GM23338 (cell line): ENCODE measurements at regions not wholly inside any gene's neighbourhood (a gene's known extent, or its start where the extent isn't known, plus 50 kb on each side); places are given as distances from the start of the nearest gene placed in this dataset.

Experiments used
- ATAC-seq: fragments of 200-7000 bp; cut with Tn5 transposase; 3 replicates; pipeline ENCODE4 v1.9.1; 2020
- DNase-seq: peaks from one replicate; pipeline ENCODE4 v3.0.0-alpha.2; 2015; ENCODE audit warnings: low spot score
- H2AFZ ChIP-seq: fragments of 200-600 bp; sonication (generic); 2 replicates; pipeline ENCODE4 v1.8.0; 2016; ENCODE audit warnings: antibody characterized with exemption, mild to moderate bottlenecking, moderate library complexity
- H3F3A ChIP-seq: fragments of 200-600 bp; sonication (generic); replicated peaks from 2 replicates; pipeline ENCODE4 v1.8.0; 2017; ENCODE audit warnings: antibody characterized with exemption, mixed run types, low read depth
- H3K27ac ChIP-seq: fragments of 200-600 bp; sonication (generic); 2 replicates; pipeline ENCODE4 v1.6.1; 2016; ENCODE audit warnings: low read depth
- H3K27me3 ChIP-seq: fragments of 200-600 bp; sonication (generic); 2 replicates; pipeline ENCODE4 v1.8.0; 2016; ENCODE audit warnings: mild to moderate bottlenecking, mixed run types, moderate library complexity; ENCODE audit not compliant: insufficient read depth
- H3K36me3 ChIP-seq: fragments of 200-600 bp; sonication (generic); 2 replicates; pipeline ENCODE4 v1.8.0; 2016; ENCODE audit warnings: mild to moderate bottlenecking; ENCODE audit not compliant: insufficient read depth
- H3K4me1 ChIP-seq: fragments of 200-600 bp; sonication (generic); 2 replicates; pipeline ENCODE4 v1.8.0; 2016; ENCODE audit warnings: mild to moderate bottlenecking, moderate library complexity; ENCODE audit not compliant: insufficient read depth
- H3K4me2 ChIP-seq: fragments of 200-600 bp; sonication (generic); 2 replicates; pipeline ENCODE4 v1.7.1; 2017; ENCODE audit warnings: mixed run types
- H3K4me3 ChIP-seq: fragments of 200-600 bp; sonication (generic); 2 replicates; pipeline ENCODE4 v1.6.1; 2016; ENCODE audit warnings: mixed run types
- H3K79me2 ChIP-seq: fragments of 200-600 bp; sonication (generic); replicated peaks from 2 replicates; pipeline ENCODE4 v1.8.0; 2017; ENCODE audit warnings: mild to moderate bottlenecking; ENCODE audit not compliant: insufficient read depth
- H3K9me2 ChIP-seq: fragments of 200-600 bp; sonication (generic); 2 replicates; pipeline ENCODE4 v1.8.0; 2017; ENCODE audit not compliant: insufficient read depth
- H4K20me1 ChIP-seq: fragments of 200-600 bp; sonication (generic); replicated peaks from 2 replicates; pipeline ENCODE4 v1.8.0; 2017; ENCODE audit warnings: mild to moderate bottlenecking; ENCODE audit not compliant: insufficient read depth
- H3K27ac Mint-ChIP-seq: 2 replicates; pipeline ENCODE4 v1.8.0; 2020; ENCODE audit warnings: inconsistent platforms, mild to moderate bottlenecking, moderate library complexity, mixed read lengths
- H3K27me3 Mint-ChIP-seq: 3 replicates; pipeline ENCODE4 v1.8.0; 2022; ENCODE audit warnings: low read depth, mild to moderate bottlenecking, moderate library complexity, mixed read lengths, inconsistent platforms; ENCODE audit not compliant: insufficient read depth, poor library complexity
- H3K36me3 Mint-ChIP-seq: 3 replicates; pipeline ENCODE4 v1.8.0; 2021; ENCODE audit warnings: low read depth, mild to moderate bottlenecking, inconsistent platforms, moderate library complexity, mixed read lengths
- H3K4me1 Mint-ChIP-seq: 3 replicates; pipeline ENCODE4 v1.8.0; 2020; ENCODE audit warnings: mild to moderate bottlenecking, inconsistent platforms, mixed read lengths
- H3K4me3 Mint-ChIP-seq: 3 replicates; pipeline ENCODE4 v1.8.0; 2021; ENCODE audit warnings: moderate library complexity, mild to moderate bottlenecking, inconsistent platforms, mixed read lengths
- H3K9me3 Mint-ChIP-seq: 3 replicates; pipeline ENCODE4 v1.8.0; 2020; ENCODE audit warnings: moderate library complexity, mild to moderate bottlenecking, inconsistent platforms, mixed read lengths
- CREB1 ChIP-seq: fragments of 250-450 bp; sonication (Bioruptor Pico); IDR thresholded peaks from 2 replicates; pipeline ENCODE4 v1.5.0; 2020; ENCODE audit warnings: low read depth, mild to moderate bottlenecking, moderate library complexity
- CTCF ChIP-seq, 2 experiments: fragments of 200-600 bp in 1 of 2; sonication (generic) in 1 of 2; conservative IDR thresholded peaks; 2 replicates each; pipeline versions ENCODE4 v1.5.1 to v1.6.1; 2016 to 2017; ENCODE audit warnings: antibody characterized with exemption in 2 of 2, low read depth in 2 of 2, mild to moderate bottlenecking in 2 of 2, moderate library complexity in 1 of 2
- ETS1 ChIP-seq: IDR thresholded peaks from 2 replicates; pipeline ENCODE4 v1.6.1; 2016; ENCODE audit warnings: antibody characterized with exemption
- EZH2 ChIP-seq: fragments of 200-600 bp; sonication (generic); IDR thresholded peaks from one replicate; pipeline ENCODE4 v1.8.0; 2017; ENCODE audit warnings: antibody characterized with exemption, mild to moderate bottlenecking, low read depth; ENCODE audit not compliant: unreplicated experiment
- EZH2phosphoT487 ChIP-seq: fragments of 200-600 bp; sonication (generic); IDR thresholded peaks from one replicate; pipeline ENCODE4 v1.8.1; 2018; ENCODE audit warnings: antibody characterized with exemption; ENCODE audit not compliant: unreplicated experiment
- JUNB ChIP-seq: IDR thresholded peaks from one replicate; pipeline ENCODE4 v1.6.1; 2016; ENCODE audit warnings: antibody characterized with exemption; ENCODE audit not compliant: unreplicated experiment
- NANOG ChIP-seq: IDR thresholded peaks from 2 replicates; pipeline ENCODE4 v1.6.1; 2016; ENCODE audit warnings: antibody characterized with exemption, borderline replicate concordance
- REST ChIP-seq: IDR thresholded peaks from one replicate; pipeline ENCODE4 v1.6.1; 2018; ENCODE audit warnings: antibody characterized with exemption; ENCODE audit not compliant: unreplicated experiment
- STAT1 ChIP-seq: IDR thresholded peaks from one replicate; pipeline ENCODE4 v1.6.1; 2016; ENCODE audit warnings: antibody characterized with exemption; ENCODE audit not compliant: unreplicated experiment
- ZNF331 ChIP-seq: fragments of 250-450 bp; sonication (Bioruptor Pico); IDR thresholded peaks from 2 replicates; pipeline ENCODE4 v1.5.0; 2020; ENCODE audit warnings: low read depth, mild to moderate bottlenecking, moderate library complexity
- ZNF462 ChIP-seq: fragments of 250-450 bp; sonication (Bioruptor Pico); IDR thresholded peaks from 2 replicates; pipeline ENCODE4 v1.5.0; 2020; ENCODE audit warnings: mild to moderate bottlenecking, moderate library complexity

DNA sequence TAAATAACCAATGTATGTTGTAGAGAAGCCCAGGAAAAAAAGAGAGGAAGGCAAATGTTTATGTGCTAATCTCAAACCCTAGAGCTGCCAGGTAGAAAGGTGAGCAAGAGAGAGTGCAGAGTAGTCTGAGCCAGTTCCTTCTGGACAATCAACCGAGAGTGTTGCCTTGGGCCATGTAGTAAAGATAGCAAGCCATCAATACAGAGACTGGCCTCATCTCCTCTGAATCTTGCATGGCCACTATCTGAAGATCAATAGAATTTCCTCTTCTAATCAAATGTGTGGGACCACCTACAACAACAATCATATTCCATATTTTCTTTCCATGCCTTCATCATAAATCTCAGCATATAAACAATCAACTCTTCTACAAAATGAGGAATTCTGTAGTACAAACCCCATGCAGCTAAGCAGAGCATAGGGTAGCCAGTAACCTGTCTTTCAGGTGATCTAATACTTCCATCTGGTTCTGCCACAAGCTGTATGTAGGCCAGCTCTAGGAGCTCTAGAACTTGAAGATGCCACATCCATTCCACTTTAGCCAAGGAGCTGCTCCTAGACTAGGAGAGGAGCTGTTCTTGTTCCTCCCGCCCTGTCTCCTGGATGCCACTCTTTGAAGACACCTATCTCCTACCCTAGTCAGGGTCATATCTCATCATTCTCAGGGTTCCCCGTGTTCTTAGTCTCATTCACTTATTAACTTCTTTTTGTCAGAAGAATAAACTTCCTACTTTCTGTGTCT is 75.8 kb upstream of the SLC38A4 start:
- Histone ChIP-seq H3K36me3 (no peaks in the 10 kb centered on the region), H3K4me2 (no peak overlapping the region), H3F3A (no peaks in the 10 kb centered on the region), H3K79me2 (no peaks in the 10 kb centered on the region), H3K27me3 (no peaks in the 10 kb centered on the region), H3K4me3 (no peak overlapping the region), H3K9me2 (no peaks in the 10 kb centered on the region; the same call in 1 of the 2 replicates), H3K4me1 (no peaks in the 10 kb centered on the region), H3K27ac (no peak overlapping the region), H4K20me1 (no peaks in the 10 kb centered on the region), H2AFZ (no peak overlapping the region)
- H3K36me3 Mint-ChIP-seq = no peaks in the 10 kb centered on the region
- no peaks in the 10 kb centered on the region for H3K27me3 Mint-ChIP-seq
- H3K4me3 Mint-ChIP-seq = no peak overlapping the region
- ATAC-seq (no peak), DNase-seq (no peak)
- no peak for TF ChIP-seq REST
- TF ChIP-seq JUNB = no peak
- TF ChIP-seq CTCF (conservative IDR thresholded peaks at IDR 0.05; ENCODE audit: low read depth in 2 of 2) = no peak
- no peak for TF ChIP-seq ZNF462 (CRISPR knock-in tag)
- no peak for TF ChIP-seq NANOG
- TF ChIP-seq EZH2phosphoT487 = no peak
- TF ChIP-seq STAT1 = no peak
- TF ChIP-seq CREB1 = no peak
- TF ChIP-seq ETS1 = no peak
- no peak for TF ChIP-seq EZH2
- no peak for TF ChIP-seq ZNF331 (CRISPR knock-in tag)
- no peak overlapping the region for H3K27ac Mint-ChIP-seq
- H3K4me1 Mint-ChIP-seq = no peaks in the 10 kb centered on the region
- H3K9me3 Mint-ChIP-seq = no peaks in the 10 kb centered on the region
